Suprapubic skin (tissue), 3 donors: ENCODE measurements at regions not wholly inside any gene's neighbourhood (a gene's known extent, or its start where the extent isn't known, plus 50 kb on each side); places are given as distances from the start of the nearest gene placed in this dataset.

Source experiments
- CTCF ChIP-seq, 2 donors: fragments of 200-600 bp in 1 of 2; fragments of 450-650 bp in 1 of 2; sonication (generic) in 1 of 2; IDR thresholded peaks; one replicate each; pipeline ENCODE4 v1.5.1; 2016 to 2019; ENCODE audit warnings: antibody characterized with exemption in 2 of 2, mild to moderate bottlenecking in 1 of 2, moderate library complexity in 1 of 2
- POLR2A ChIP-seq, 2 donors: fragments of 450-650 bp; IDR thresholded peaks; one replicate each; pipeline ENCODE4 v1.6.1; 2017; ENCODE audit warnings: antibody characterized with exemption in 2 of 2, mild to moderate bottlenecking in 2 of 2, moderate library complexity in 2 of 2

DNA sequence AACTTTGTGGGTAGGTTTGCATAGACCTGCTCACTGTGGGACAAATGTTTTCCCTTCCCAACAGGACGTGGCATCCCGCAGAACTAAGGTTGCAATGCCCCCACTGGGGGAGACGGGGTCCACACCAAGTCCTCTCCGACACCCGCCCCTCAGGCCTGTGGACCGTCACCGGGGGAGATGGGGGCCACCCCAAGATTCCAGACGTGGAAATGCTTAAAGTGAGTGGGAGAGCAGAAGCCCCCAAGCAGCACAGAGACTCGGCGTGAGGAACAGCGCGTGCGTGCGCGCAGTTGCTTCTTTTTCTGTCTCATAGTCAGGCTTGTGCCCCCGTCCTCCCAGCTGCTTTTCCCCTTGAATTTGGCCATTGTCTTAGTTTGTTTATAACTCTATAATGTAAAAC, 826.3 kb upstream of the SALL3 start:
- TF ChIP-seq CTCF (IDR thresholded peaks at IDR 0.05) (no peak), POLR2A (IDR thresholded peaks at IDR 0.05) (no peak)
